ENCODE measurements at regions not wholly inside any gene's neighbourhood (a gene's known extent, or its start where the extent isn't known, plus 50 kb on each side); places are given as distances from the start of the nearest gene placed in this dataset.

DNA sequence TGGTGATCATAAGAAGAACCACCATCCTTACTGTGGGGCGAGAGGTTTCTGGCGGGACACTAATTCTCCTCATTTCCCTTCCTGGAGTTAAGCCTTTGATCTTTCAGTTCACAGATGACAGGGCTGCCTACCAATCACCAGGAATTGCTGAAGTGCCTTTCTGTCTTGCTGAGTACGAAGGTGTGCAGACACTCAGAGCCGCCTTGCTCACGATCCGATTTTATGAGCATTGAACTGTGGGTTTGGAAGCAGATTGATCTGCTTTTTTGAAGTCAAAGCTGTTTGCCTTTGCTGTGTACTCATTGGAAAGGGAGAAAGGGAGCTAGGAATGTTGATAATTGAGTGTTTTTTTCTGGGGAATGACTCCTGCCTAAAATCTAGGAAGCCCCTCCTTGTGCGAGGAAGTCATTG, 129.1 kb upstream of the SALL4 start:
- TF ChIP-seq SUZ12 (IDR thresholded peaks at IDR 0.05; ENCODE audit: extremely low read depth, insufficient read depth, insufficient read length) (no peak), ZNF274 (IDR thresholded peaks at IDR 0.05; ENCODE audit: low read depth, low read length) (no peak), YY1 (IDR thresholded peaks at IDR 0.05; ENCODE audit: insufficient read depth, insufficient read length) (no peak)

Data from NT2/D1 (cell line).